H9 (cell line): ENCODE measurements at regions not wholly inside any gene's neighbourhood (a gene's known extent, or its start where the extent isn't known, plus 50 kb on each side); places are given as distances from the start of the nearest gene placed in this dataset.
A peak's percentile ranks its signal among the peaks of the same experiment; 100 is the strongest.

Source experiments
- DNase-seq: peaks from one replicate; pipeline ENCODE4 v3.0.0-alpha.2; 2017
- H2AFZ ChIP-seq: one replicate; pipeline ENCODE4 v1.6.1; 2013; ENCODE audit warnings: mild to moderate bottlenecking, low read length, control low read depth, moderate library complexity
- H2AK5ac ChIP-seq: 2 replicates; pipeline ENCODE4 v1.6.1; 2013; ENCODE audit warnings: low read length, control low read depth, mixed read lengths; ENCODE audit not compliant: insufficient read length
- H2BK120ac ChIP-seq: one replicate; pipeline ENCODE4 v1.6.1; 2013; ENCODE audit warnings: low read depth, mild to moderate bottlenecking, low read length, control low read depth, inconsistent platforms; ENCODE audit not compliant: poor library complexity, severe bottlenecking
- H2BK12ac ChIP-seq: 2 replicates; pipeline ENCODE4 v1.6.1; 2013; ENCODE audit warnings: low read length, control low read depth, mixed read lengths, low read depth; ENCODE audit not compliant: insufficient read length
- H2BK15ac ChIP-seq: 2 replicates; pipeline ENCODE4 v1.6.1; 2013; ENCODE audit warnings: low read depth, low read length, control low read depth
- H2BK20ac ChIP-seq: one replicate; pipeline ENCODE4 v1.6.1; 2013; ENCODE audit warnings: low read depth, mild to moderate bottlenecking, low read length, control low read depth, inconsistent platforms; ENCODE audit not compliant: poor library complexity, severe bottlenecking
- H2BK5ac ChIP-seq: 2 replicates; pipeline ENCODE4 v1.6.1; 2013; ENCODE audit warnings: low read length, control low read depth, mixed read lengths; ENCODE audit not compliant: insufficient read length
- H3K14ac ChIP-seq: 2 replicates; pipeline ENCODE4 v1.6.1; 2013; ENCODE audit warnings: low read length, control low read depth; ENCODE audit not compliant: insufficient read depth
- H3K18ac ChIP-seq: 2 replicates; pipeline ENCODE4 v1.6.1; 2013; ENCODE audit warnings: low read depth, mild to moderate bottlenecking, mixed read lengths, low read length, control low read depth; ENCODE audit not compliant: insufficient read length
- H3K23ac ChIP-seq: 2 replicates; pipeline ENCODE4 v1.6.1; 2013; ENCODE audit warnings: low read length, control low read depth, mixed read lengths, low read depth; ENCODE audit not compliant: insufficient read length
- H3K23me2 ChIP-seq: 2 replicates; pipeline ENCODE4 v1.6.1; 2013; ENCODE audit warnings: low read depth, mild to moderate bottlenecking, mixed read lengths, low read length, control low read depth; ENCODE audit not compliant: insufficient read length, poor library complexity, severe bottlenecking
- H3K27ac ChIP-seq: 2 replicates; pipeline ENCODE4 v1.5.1; 2013; ENCODE audit warnings: low read length, control low read depth, mixed read lengths, low read depth; ENCODE audit not compliant: insufficient read length
- H3K27me3 ChIP-seq: 2 replicates; pipeline ENCODE4 v1.6.1; 2013; ENCODE audit warnings: low read length, control low read depth, inconsistent platforms; ENCODE audit not compliant: insufficient read depth
- H3K4ac ChIP-seq: 2 replicates; pipeline ENCODE4 v1.6.1; 2013; ENCODE audit warnings: low read depth, mild to moderate bottlenecking, control low read depth, inconsistent platforms, low read length, moderate library complexity
- H3K4me1 ChIP-seq: 2 replicates; pipeline ENCODE4 v1.6.1; 2013; ENCODE audit warnings: low read length, control low read depth, inconsistent platforms; ENCODE audit not compliant: insufficient read depth
- H3K4me2 ChIP-seq: 2 replicates; pipeline ENCODE4 v1.6.1; 2013; ENCODE audit warnings: low read length, control low read depth, mixed read lengths; ENCODE audit not compliant: insufficient read length, insufficient read depth
- H3K56ac ChIP-seq: 2 replicates; pipeline ENCODE4 v1.6.1; 2013; ENCODE audit warnings: low read depth, mild to moderate bottlenecking, mixed read lengths, low read length, control low read depth; ENCODE audit not compliant: insufficient read length
- H3K79me1 ChIP-seq: 2 replicates; pipeline ENCODE4 v1.6.1; 2013; ENCODE audit warnings: low read depth, mild to moderate bottlenecking, moderate library complexity, low read length, control low read depth, inconsistent platforms; ENCODE audit not compliant: insufficient read depth, poor library complexity, severe bottlenecking
- H3K79me2 ChIP-seq: 2 replicates; pipeline ENCODE4 v1.6.1; 2013; ENCODE audit warnings: low read length, control low read depth, inconsistent platforms; ENCODE audit not compliant: insufficient read depth
- H3K9ac ChIP-seq: 2 replicates; pipeline ENCODE4 v1.6.1; 2013; ENCODE audit warnings: low read length, control low read depth, mixed read lengths; ENCODE audit not compliant: insufficient read length; ENCODE audit errors: extremely low read depth
- H3K9me3 ChIP-seq: one replicate; pipeline ENCODE4 v1.6.1; 2013; ENCODE audit warnings: low read depth, low read length, inconsistent platforms; ENCODE audit not compliant: control insufficient read depth
- H3T11ph ChIP-seq: one replicate; pipeline ENCODE4 v1.6.1; 2013; ENCODE audit warnings: mild to moderate bottlenecking, low read length, control low read depth, inconsistent platforms
- H4K20me1 ChIP-seq: one replicate; pipeline ENCODE4 v1.6.1; 2013; ENCODE audit not compliant: control insufficient read depth, insufficient read length, insufficient read depth
- H4K5ac ChIP-seq: 2 replicates; pipeline ENCODE4 v1.6.1; 2013; ENCODE audit warnings: low read depth, mild to moderate bottlenecking, mixed read lengths, low read length, control low read depth; ENCODE audit not compliant: insufficient read length
- H4K8ac ChIP-seq: replicated peaks from 2 replicates; pipeline ENCODE4 v1.6.1; 2013; ENCODE audit warnings: low read length, control low read depth, mixed read lengths, low read depth; ENCODE audit not compliant: insufficient read length
- H4K91ac ChIP-seq: 2 replicates; pipeline ENCODE4 v1.6.1; 2013; ENCODE audit warnings: low read depth, mild to moderate bottlenecking, moderate library complexity, mixed read lengths, low read length, control low read depth; ENCODE audit not compliant: insufficient read length
- H3K27ac Mint-ChIP-seq, 3 experiments: 2 replicates in 2 of 3; 3 replicates in 1 of 3; pipeline ENCODE4 v1.8.0; 2020 to 2021; ENCODE audit warnings: mixed read lengths in 3 of 3, mild to moderate bottlenecking in 1 of 3, moderate library complexity in 1 of 3
- H3K27me3 Mint-ChIP-seq: 2 replicates; pipeline ENCODE4 v1.8.0; 2021; ENCODE audit warnings: low read depth, mild to moderate bottlenecking, moderate library complexity, mixed read lengths
- H3K36me3 Mint-ChIP-seq, 3 experiments: 2 replicates in 2 of 3; 3 replicates in 1 of 3; pipeline ENCODE4 v1.8.0; 2020 to 2021; ENCODE audit warnings: low read depth in 3 of 3, mixed read lengths in 3 of 3; ENCODE audit not compliant: insufficient read depth in 1 of 3
- H3K4me1 Mint-ChIP-seq, 2 experiments: 2 replicates each; pipeline ENCODE4 v1.8.0; 2020; ENCODE audit warnings: mixed read lengths in 2 of 2
- H3K4me3 Mint-ChIP-seq, 2 experiments: 2 replicates in 1 of 2; 3 replicates in 1 of 2; pipeline ENCODE4 v1.8.0; 2020 to 2021; ENCODE audit warnings: mild to moderate bottlenecking in 2 of 2, mixed read lengths in 2 of 2, moderate library complexity in 1 of 2
- H3K9me3 Mint-ChIP-seq, 2 experiments: 2 replicates in 1 of 2; 3 replicates in 1 of 2; pipeline ENCODE4 v1.8.0; 2020; ENCODE audit warnings: mild to moderate bottlenecking in 2 of 2, mixed read lengths in 2 of 2, moderate library complexity in 1 of 2
- WGBS: extraction: QIAGEN DNeasy Blood & Tissue Kit; methylation state at CpG from one replicate; pipeline ENCODE4 v1.1.7; 2013; ENCODE audit warnings: missing lambda C conversion rate, low lambda C conversion rate, mixed read lengths; ENCODE audit not compliant: insufficient read length; ENCODE audit errors: extremely low coverage; 5-methylcytosine and 5-hydroxymethylcytosine counted together
- TF ChIP-seq, protein P1 (sequence below): fragments of 200-600 bp; sonication (generic); conservative IDR thresholded peaks from 3 replicates; pipeline ENCODE4 v1.8.0; 2021; ENCODE audit warnings: antibody characterized with exemption, mild to moderate bottlenecking

DNA sequence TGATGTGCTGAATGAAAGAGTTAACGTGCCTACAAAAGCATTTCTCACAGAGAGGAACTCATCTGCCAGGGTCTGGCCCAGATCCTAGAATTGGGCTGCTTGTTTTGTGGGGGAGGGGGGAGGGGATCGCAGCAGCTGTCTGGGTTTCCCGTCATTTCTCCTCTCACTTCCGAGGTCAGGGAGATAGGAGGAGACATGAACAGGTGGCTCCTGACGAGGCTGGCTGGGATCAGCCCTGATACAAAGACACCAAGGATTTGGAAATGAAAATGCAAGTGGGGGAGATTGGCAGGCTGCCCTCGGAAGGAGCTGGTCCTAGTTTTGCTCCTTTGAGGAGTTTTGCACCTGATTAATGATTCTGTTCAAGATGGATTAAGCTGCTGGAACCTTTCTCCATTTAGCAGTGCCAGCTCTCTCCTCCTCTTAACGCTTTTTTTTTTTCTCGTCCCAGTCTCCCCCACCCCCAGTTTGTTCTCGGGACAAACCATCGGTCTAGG is 86.8 kb upstream of the KMT2C start:
- H2AFZ ChIP-seq: peak overlapping the region; percentile 91
- no peak overlapping the region for H3K23ac ChIP-seq
- H3K27me3 ChIP-seq: no peaks in the 10 kb centered on the region
- H3K14ac ChIP-seq: no peak overlapping the region
- H3K56ac ChIP-seq: no peak overlapping the region
- H4K91ac ChIP-seq: no peak overlapping the region
- Mint-ChIP-seq H3K4me1 (peaks cover 18 to 23% of the 10 kb centered on the region in 2 experiments), H3K4me3 (no peak overlapping the region; a peak in 1 of 5 replicates), H3K27ac (peak overlapping the region in 1 of 3 experiments; percentile 70; a peak in 1 of 7 replicates), H3K9me3 (peaks cover 13 to 14% of the 10 kb centered on the region in 2 experiments), H3K27me3 (no peaks in the 10 kb centered on the region; the same call in 1 of the 2 replicates), H3K36me3 (peaks cover 2 to 8% (median 6%) of the 10 kb centered on the region in 3 experiments; a peak in 6 of 7 replicates)
- no peak overlapping the region for H3K18ac ChIP-seq
- H4K5ac ChIP-seq: no peak overlapping the region
- no CpG with 5 or more reads among the region's 10 CpGs for WGBS
- H3K4me2 ChIP-seq: no peak overlapping the region
- H3K79me2 ChIP-seq: no peaks in the 10 kb centered on the region
- H2BK20ac ChIP-seq: no peak overlapping the region
- H3K23me2 ChIP-seq: no peaks in the 10 kb centered on the region
- TF ChIP-seq, protein P1, sequence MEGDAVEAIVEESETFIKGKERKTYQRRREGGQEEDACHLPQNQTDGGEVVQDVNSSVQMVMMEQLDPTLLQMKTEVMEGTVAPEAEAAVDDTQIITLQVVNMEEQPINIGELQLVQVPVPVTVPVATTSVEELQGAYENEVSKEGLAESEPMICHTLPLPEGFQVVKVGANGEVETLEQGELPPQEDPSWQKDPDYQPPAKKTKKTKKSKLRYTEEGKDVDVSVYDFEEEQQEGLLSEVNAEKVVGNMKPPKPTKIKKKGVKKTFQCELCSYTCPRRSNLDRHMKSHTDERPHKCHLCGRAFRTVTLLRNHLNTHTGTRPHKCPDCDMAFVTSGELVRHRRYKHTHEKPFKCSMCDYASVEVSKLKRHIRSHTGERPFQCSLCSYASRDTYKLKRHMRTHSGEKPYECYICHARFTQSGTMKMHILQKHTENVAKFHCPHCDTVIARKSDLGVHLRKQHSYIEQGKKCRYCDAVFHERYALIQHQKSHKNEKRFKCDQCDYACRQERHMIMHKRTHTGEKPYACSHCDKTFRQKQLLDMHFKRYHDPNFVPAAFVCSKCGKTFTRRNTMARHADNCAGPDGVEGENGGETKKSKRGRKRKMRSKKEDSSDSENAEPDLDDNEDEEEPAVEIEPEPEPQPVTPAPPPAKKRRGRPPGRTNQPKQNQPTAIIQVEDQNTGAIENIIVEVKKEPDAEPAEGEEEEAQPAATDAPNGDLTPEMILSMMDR: no peak
- H3K4ac ChIP-seq: no peak overlapping the region
- no peak overlapping the region for H3K27ac ChIP-seq
- H2AK5ac ChIP-seq: no peak overlapping the region
- no peaks in the 10 kb centered on the region for H4K20me1 ChIP-seq
- H3K9me3 ChIP-seq: peaks cover 7% of the 10 kb centered on the region
- no peaks in the 10 kb centered on the region; the same call in 1 of the 2 replicates for H3K4me1 ChIP-seq
- H2BK5ac ChIP-seq: no peak overlapping the region
- H3K9ac ChIP-seq: no peak overlapping the region
- H3K79me1 ChIP-seq: no peaks in the 10 kb centered on the region
- H3T11ph ChIP-seq: no peak overlapping the region
- no peak overlapping the region for H4K8ac ChIP-seq
- no peak overlapping the region for H2BK15ac ChIP-seq
- no peak overlapping the region for H2BK120ac ChIP-seq
- no peak for DNase-seq
- H2BK12ac ChIP-seq: no peak overlapping the region
